HG02642 (cell line): ENCODE measurements at regions not wholly inside any gene's neighbourhood (a gene's known extent, or its start where the extent isn't known, plus 50 kb on each side); places are given as distances from the start of the nearest gene placed in this dataset.

Experiments used
- ATAC-seq: cut with Tn5 transposase; IDR thresholded peaks from one replicate; pipeline ENCODE4 v1.9.1; 2021; ENCODE audit warnings: mild to moderate bottlenecking; ENCODE audit not compliant: unreplicated experiment, poor library complexity

GRCh38 chr17:68750208-68750562 lies 149.0 kb upstream of the FAM20A start:
- ATAC-seq, result no peak

DNA sequence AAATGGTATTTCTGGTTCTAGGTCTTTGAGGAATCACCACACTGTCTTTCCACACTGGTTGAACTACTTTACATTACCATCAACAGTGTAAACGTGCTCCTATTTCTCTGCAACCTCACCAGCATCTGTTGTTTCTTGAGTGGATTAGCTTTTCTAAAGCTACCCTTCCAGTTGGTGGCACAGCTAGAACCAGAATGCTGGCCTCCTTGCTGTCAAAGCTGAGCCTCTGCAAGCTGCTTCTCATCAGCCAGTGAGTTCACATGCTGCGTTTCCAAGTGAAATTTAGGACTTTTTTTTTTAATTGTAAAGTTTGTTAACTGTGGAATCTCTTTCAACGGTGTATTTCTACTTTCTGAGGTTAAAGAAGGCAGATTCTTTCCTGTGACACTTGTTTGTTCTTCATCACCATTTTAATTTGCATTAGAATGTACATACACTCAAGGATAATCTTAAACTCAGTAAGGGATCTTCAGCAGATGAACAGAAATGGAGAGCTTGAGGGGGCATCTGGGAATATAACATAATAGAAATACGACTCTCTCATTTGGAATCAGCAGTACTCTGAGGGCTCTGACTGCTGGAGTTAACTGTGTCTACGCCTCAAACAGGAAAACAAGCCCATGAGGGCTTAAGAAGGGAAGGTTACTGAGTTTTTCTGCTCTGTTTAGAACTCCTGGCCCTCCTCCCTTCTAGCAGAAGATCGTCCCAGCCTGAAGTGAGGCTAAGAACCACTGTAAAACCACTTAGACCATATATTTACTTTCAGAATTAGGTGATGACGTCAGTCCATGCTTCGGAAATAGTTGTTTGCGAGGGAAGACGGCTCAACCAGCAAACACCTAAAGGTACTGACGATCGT lies 148.4 kb upstream of the FAM20A start:
- no peak for ATAC-seq

- no peak for ATAC-seq
These were observed 147.2 kb upstream of the FAM20A start for GRCh38 chr17:68748381-68748780.

- no peak for ATAC-seq
These were observed 139.6 kb upstream of the FAM20A start for GRCh38 chr17:68740555-68741447.

GRCh38 chr17:68737761-68738443 lies 136.7 kb upstream of the FAM20A start:
- no peak for ATAC-seq

GRCh38 chr17:68734931-68735330 lies 133.8 kb upstream of the FAM20A start:
- no peak for ATAC-seq

DNA sequence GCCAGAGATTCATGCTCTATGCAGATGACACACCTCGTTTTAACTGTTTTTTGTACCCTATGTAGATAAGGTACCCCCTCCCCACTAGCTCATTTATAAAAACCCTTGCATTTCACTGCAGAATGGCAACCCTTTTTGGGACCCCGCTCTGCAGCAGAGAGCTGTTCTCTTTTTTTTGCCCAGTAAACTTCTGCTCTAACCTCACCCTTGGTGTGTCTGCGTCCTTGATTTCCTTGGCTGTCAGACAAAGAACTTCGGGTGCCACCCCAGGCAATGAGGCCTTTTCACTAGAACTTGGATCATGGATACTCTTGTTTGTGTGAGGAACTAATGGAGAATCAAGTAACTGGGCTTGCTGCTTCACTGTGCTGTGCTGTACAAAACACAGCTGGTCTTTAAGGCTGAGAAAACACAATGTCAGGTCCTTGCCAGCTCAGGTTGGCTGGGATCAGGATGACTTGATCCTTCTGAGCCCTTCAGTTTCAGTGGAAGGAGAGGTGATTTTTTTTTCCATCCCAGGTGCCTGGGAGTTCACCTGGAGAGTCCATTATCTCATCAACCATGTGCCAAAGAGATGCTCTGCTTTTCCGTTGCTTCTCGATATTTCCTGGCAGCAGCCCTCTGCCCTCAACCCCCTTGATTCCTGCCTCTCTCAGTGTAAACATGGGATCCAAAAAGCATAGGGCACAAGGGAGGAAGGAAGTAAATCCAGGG lies 133.2 kb upstream of the FAM20A start:
- no peak for ATAC-seq

DNA sequence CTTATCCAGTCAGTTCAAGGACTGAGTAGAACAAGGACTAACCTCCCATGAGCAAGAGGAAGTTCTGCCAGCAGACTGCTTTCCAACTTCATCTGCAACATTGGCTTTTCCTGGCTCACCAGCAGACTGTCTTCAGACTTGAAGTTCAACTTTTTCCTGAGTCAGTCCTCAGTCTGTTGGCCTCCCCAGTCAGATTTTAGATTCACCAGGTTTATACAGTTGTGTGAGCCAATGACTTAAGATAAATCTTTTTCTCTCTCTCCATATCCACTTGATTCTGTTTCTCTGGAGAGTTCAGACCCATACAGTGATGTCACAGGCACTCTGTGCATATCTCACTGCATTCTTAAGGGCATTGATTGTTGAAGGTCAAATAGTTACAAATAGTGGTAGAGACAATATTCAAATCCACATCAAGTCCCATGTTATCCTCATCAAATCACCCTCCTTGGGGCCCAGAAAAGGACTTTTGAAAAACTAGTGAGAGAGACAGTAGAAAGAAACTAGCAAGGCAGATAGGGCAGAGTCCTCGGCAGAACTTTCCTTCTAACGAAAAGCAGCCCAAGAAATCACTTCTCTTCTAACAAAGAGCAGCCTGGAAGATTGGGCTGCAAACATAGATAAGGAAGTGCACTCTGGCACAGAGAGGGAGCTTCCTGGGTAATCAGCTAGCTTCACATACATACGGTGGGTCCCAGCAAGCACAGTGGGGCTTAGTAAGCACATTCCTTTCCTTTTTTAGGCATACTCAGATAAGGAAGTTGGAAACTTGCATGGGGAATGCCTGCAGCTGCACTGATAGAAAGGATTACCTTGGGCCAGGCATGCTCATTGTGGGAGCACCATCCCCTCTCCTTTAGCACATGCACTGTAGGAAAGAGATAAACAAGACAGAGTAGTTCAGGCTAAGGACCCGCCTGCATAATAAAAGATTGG lies 132.3 kb upstream of the FAM20A start:
- ATAC-seq, result no peak

DNA sequence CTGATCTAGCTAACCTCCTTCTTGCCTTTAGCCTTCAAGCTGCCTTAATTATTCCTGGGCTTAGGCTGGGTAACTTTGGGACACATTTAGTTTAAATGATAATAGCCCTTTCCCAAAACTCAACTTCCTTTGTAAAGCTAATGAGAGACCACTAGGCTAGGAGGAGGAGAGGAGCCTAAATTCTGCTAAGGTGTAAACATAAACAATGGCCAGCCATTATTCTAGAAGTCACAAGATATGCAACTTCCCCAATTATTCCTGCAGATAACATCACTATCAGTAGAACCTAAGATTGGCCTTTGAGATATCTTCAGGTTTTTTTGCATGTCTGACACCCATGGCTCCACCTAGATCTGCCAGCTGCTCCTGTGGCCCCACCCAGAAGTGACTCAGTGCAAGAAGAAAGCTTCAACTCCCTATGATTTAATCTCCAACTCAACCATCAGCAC lies 131.2 kb upstream of the FAM20A start:
- ATAC-seq, result no peak

GRCh38 chr17:68731465-68731864 lies 130.3 kb upstream of the FAM20A start:
- ATAC-seq, result no peak

GRCh38 chr17:68719431-68719830 lies 118.3 kb upstream of the FAM20A start:
- ATAC-seq, result no peak

- no peak for ATAC-seq
These were observed 117.8 kb upstream of the FAM20A start for GRCh38 chr17:68718926-68719325.

GRCh38 chr17:68718465-68718864 lies 117.3 kb upstream of the FAM20A start:
- no peak for ATAC-seq

- ATAC-seq, result no peak
These were observed 113.5 kb upstream of the FAM20A start for GRCh38 chr17:68714676-68715075.

- ATAC-seq, result no peak
These were observed 110.7 kb upstream of the FAM20A start for GRCh38 chr17:68711858-68712257.

DNA sequence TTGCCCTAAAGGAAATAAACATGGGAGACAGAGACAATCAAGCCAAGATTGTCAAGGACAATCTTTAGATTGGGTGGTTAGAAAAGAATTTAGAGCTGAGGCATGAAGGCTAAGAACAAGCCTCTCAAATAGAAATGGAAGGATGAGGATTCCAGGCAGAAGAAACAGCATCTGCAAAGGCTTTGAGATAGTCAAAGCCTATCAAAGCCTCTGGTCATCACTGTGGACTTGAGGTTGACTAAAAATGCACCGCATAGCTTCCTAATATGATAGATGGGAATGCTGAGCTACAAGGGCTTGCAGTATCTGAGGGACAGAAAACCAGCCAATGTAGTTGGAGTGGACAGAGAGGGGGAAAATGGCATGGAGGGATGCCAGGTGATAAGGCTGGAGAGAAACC lies 109.8 kb upstream of the FAM20A start:
- no peak for ATAC-seq

DNA sequence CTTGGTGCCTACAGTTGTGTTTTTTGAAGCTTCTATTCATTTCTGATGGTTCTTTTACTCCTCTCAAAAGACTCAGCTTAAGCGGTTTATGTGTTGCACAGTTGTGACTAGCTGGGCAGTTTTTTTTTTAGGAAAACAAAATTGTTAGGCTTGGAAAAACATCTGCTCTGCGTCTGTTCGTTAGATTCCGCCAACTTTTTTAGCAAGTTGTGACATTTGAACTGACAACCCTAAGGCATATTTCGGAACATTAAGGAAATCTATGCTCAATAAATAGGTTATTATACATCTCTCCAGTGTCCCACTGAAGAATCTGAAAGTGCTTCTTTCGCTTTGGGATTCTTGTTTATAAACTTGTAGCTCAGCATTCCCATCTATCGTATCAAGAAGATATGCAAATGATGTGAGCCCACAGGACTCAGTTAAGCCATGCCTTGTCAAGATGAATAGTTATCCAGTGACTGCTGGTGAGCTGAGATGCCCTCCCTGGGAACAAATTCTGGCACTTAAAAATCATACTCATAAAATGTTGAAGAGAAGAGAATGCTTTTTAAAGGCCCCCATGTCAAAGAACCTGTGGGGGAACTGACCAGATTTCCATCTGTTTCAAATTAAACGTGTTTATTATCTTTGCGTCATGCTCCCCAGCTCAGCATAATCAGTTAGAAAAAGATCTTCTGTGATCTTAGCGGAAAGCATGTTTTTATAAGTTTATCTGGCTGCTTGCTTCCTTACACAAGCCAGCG lies 109.0 kb upstream of the FAM20A start:
- no peak for ATAC-seq

- ATAC-seq, result no peak
These were observed 108.3 kb upstream of the FAM20A start for GRCh38 chr17:68709461-68709860.
